Natural killer cell (primary cell): ENCODE measurements at regions not wholly inside any gene's neighbourhood (a gene's known extent, or its start where the extent isn't known, plus 50 kb on each side); places are given as distances from the start of the nearest gene placed in this dataset.
"Not testable (repeated sequence)": the region's sequence is repeated elsewhere in the genome, so short reads cannot be mapped to it uniquely, and the experiment has no call there.

Source experiments
- ATAC-seq, 3 donors: fragments of 150-1000 bp in 2 of 3; fragments of 200-7000 bp in 1 of 3; cut with Tn5 transposase; 1 replicate in 1 of 3; 2 replicates in 2 of 3; pipeline ENCODE4 v1.10.0; 2021; ENCODE audit warnings: mild to moderate bottlenecking in 2 of 3, moderate library complexity in 2 of 3
- DNase-seq, 2 donors: peaks; one replicate each; pipeline versions ENCODE4 v3.0.0 to v3.0.0-alpha.2; 2013 to 2021; ENCODE audit warnings: mixed read lengths in 1 of 2
- H3K27ac ChIP-seq: one replicate; pipeline ENCODE4 v1.5.1; 2013; ENCODE audit warnings: mild to moderate bottlenecking, low read length
- H3K27me3 ChIP-seq: one replicate; pipeline ENCODE4 v1.6.1; 2013; ENCODE audit warnings: low read length; ENCODE audit not compliant: control insufficient read depth, insufficient read depth
- H3K36me3 ChIP-seq: one replicate; pipeline ENCODE4 v1.6.1; 2013; ENCODE audit warnings: low read length; ENCODE audit not compliant: control insufficient read depth, insufficient read depth
- H3K4me1 ChIP-seq: one replicate; pipeline ENCODE4 v1.6.1; 2013; ENCODE audit warnings: low read length; ENCODE audit not compliant: control insufficient read depth, insufficient read depth
- H3K4me3 ChIP-seq: one replicate; pipeline ENCODE4 v1.5.1; 2013; ENCODE audit warnings: low read length
- H3K9me3 ChIP-seq: one replicate; pipeline ENCODE4 v1.6.1; 2013; ENCODE audit warnings: low read length; ENCODE audit not compliant: control insufficient read depth, insufficient read depth
- H3K27ac Mint-ChIP-seq, 2 donors: one replicate each; pipeline ENCODE4 v1.8.0; 2022; ENCODE audit warnings: mild to moderate bottlenecking in 2 of 2, mixed read lengths in 2 of 2, moderate library complexity in 1 of 2
- H3K27me3 Mint-ChIP-seq, 2 donors: one replicate each; pipeline ENCODE4 v1.8.0; 2022; ENCODE audit warnings: low read depth in 2 of 2, mixed read lengths in 2 of 2
- H3K36me3 Mint-ChIP-seq: one replicate; pipeline ENCODE4 v1.8.0; 2022; ENCODE audit warnings: mixed read lengths
- H3K4me1 Mint-ChIP-seq, 2 donors: one replicate each; pipeline ENCODE4 v1.8.0; 2022; ENCODE audit warnings: mixed read lengths in 2 of 2
- H3K4me3 Mint-ChIP-seq: one replicate; pipeline ENCODE4 v1.8.0; 2022; ENCODE audit warnings: mild to moderate bottlenecking, moderate library complexity, mixed read lengths
- H3K9me3 Mint-ChIP-seq, 2 donors: one replicate each; pipeline ENCODE4 v1.8.0; 2022; ENCODE audit warnings: mixed read lengths in 2 of 2
- CTCF ChIP-seq: fragments of 200-600 bp; IDR thresholded peaks from one replicate; pipeline ENCODE4 v1.8.0; 2022; ENCODE audit warnings: antibody characterized with exemption
- WGBS: methylation state at CpG from one replicate; pipeline ENCODE4 v1.1.7; 2013; ENCODE audit warnings: missing lambda C conversion rate; ENCODE audit not compliant: insufficient coverage; 5-methylcytosine and 5-hydroxymethylcytosine counted together
- intact Hi-C: fragments of 100-400 bp; cut with micrococcal nuclease; formaldehyde crosslinking; loops from one replicate; pipeline ENCODE4 v1.14.2; 2022

- TF ChIP-seq CTCF: no peak
- H3K4me1 Mint-ChIP-seq: no peaks in the 10 kb centered on the region
- no peaks in the 10 kb centered on the region for H3K9me3 Mint-ChIP-seq
- H3K36me3 Mint-ChIP-seq: no peaks in the 10 kb centered on the region
- ATAC-seq (no peak), DNase-seq (no peak)
- Histone ChIP-seq H3K36me3 (no peaks in the 10 kb centered on the region), H3K9me3 (no peaks in the 10 kb centered on the region), H3K27ac (no peak overlapping the region), H3K4me3 (no peak overlapping the region), H3K4me1 (no peaks in the 10 kb centered on the region), H3K27me3 (no peaks in the 10 kb centered on the region)
- no peak overlapping the region for H3K27ac Mint-ChIP-seq
- H3K27me3 Mint-ChIP-seq: peaks cover 2 to 18% of the 10 kb centered on the region in 2 donors
- no peak overlapping the region for H3K4me3 Mint-ChIP-seq
- 93% methylated on average over 2 of the region's 5 CpGs for WGBS
- intact Hi-C loops: no loop called here
These were observed 113.5 kb upstream of the TNPO1 start for GRCh38 chr5:72702881-72703434.

GRCh38 chr5:72702105-72702504, 114.4 kb upstream of the TNPO1 start:
- intact Hi-C loops, H3K4me3 Mint-ChIP-seq, H3K4me1 ChIP-seq, H3K36me3 Mint-ChIP-seq, H3K4me1 Mint-ChIP-seq, H3K27me3 ChIP-seq, H3K27ac Mint-ChIP-seq, H3K4me3 ChIP-seq, H3K36me3 ChIP-seq, H3K9me3 Mint-ChIP-seq, H3K9me3 ChIP-seq, ATAC-seq, H3K27ac ChIP-seq, DNase-seq: not testable (repeated sequence)
- H3K27me3 Mint-ChIP-seq: peaks cover 2 to 20% of the 10 kb centered on the region in 2 donors

- no peaks in the 10 kb centered on the region for H3K36me3 Mint-ChIP-seq
- no peaks in the 10 kb centered on the region for H3K27me3 ChIP-seq
These were observed 118.0 kb upstream of the TNPO1 start for GRCh38 chr5:72698481-72698880.

GRCh38 chr5:72697622-72698021, 118.8 kb upstream of the TNPO1 start:
- Mint-ChIP-seq H3K9me3 (no peaks in the 10 kb centered on the region), H3K27ac (no peak overlapping the region), H3K36me3 (no peaks in the 10 kb centered on the region), H3K4me1 (no peaks in the 10 kb centered on the region), H3K4me3 (no peak overlapping the region), H3K27me3 (peaks cover 6 to 28% of the 10 kb centered on the region in 2 donors)
- no peaks in the 10 kb centered on the region for H3K4me1 ChIP-seq
- H3K36me3 ChIP-seq: no peaks in the 10 kb centered on the region
- 74% methylated on average over 2 of the region's 2 CpGs for WGBS
- intact Hi-C loops: no loop called here
- no peaks in the 10 kb centered on the region for H3K27me3 ChIP-seq
- H3K4me3 ChIP-seq: no peak overlapping the region
- ATAC-seq: no peak
- TF ChIP-seq CTCF: no peak
- DNase-seq: no peak
- no peaks in the 10 kb centered on the region for H3K9me3 ChIP-seq
- H3K27ac ChIP-seq: no peak overlapping the region

More at GRCh38 chr5:72698481-72698880, 118.0 kb upstream of the TNPO1 start:
- no peak for ATAC-seq
- Histone ChIP-seq H3K27ac (no peak overlapping the region), H3K9me3 (no peaks in the 10 kb centered on the region), H3K4me3 (no peak overlapping the region), H3K4me1 (no peaks in the 10 kb centered on the region), H3K36me3 (no peaks in the 10 kb centered on the region)
- no peak for DNase-seq
- peaks cover 6 to 21% of the 10 kb centered on the region in 2 donors for H3K27me3 Mint-ChIP-seq
- H3K4me3 Mint-ChIP-seq: no peak overlapping the region
- 60% methylated on average over 4 of the region's 4 CpGs for whole genome bisulfite sequencing
- intact Hi-C loops: no loop called here
- H3K9me3 Mint-ChIP-seq: no peaks in the 10 kb centered on the region
- no peak for TF ChIP-seq CTCF
- H3K4me1 Mint-ChIP-seq: no peaks in the 10 kb centered on the region
- no peak overlapping the region for H3K27ac Mint-ChIP-seq
